B cell (primary cell): ENCODE measurements at regions not wholly inside any gene's neighbourhood (a gene's known extent, or its start where the extent isn't known, plus 50 kb on each side); places are given as distances from the start of the nearest gene placed in this dataset.

Experiments
- EZH2 ChIP-seq: IDR thresholded peaks from 2 replicates; pipeline ENCODE4 v1.6.1; 2012; ENCODE audit warnings: borderline replicate concordance, low read depth, mild to moderate bottlenecking, moderate library complexity, low read length; ENCODE audit not compliant: insufficient read depth, poor library complexity, severe bottlenecking
- TF ChIP-seq, protein P1 (sequence below): fragments of 200-600 bp; IDR thresholded peaks from one replicate; pipeline ENCODE4 v1.8.0; 2022; ENCODE audit warnings: antibody characterized with exemption, mild to moderate bottlenecking

DNA sequence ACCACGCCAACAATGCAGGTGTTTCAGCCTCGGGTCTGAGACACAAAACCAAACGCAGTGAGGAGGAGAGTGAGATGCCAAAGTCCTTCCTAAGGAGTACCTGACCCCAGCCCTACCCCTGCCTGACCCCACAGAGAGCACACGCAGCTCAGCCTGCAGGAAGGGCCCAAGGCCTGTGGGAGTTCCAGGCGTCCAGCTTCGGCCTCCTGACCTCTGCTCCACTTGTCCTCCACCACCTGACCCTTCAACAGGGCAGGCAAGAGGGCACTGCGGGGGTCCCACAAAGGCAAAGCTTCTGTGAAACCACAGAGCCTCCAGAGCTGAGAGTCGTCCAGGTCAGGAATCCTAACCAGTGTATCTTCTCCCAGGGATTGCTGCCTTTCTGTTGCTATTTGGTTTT lies 122.0 kb upstream of the PPP2R2D start:
- TF ChIP-seq, protein P1, sequence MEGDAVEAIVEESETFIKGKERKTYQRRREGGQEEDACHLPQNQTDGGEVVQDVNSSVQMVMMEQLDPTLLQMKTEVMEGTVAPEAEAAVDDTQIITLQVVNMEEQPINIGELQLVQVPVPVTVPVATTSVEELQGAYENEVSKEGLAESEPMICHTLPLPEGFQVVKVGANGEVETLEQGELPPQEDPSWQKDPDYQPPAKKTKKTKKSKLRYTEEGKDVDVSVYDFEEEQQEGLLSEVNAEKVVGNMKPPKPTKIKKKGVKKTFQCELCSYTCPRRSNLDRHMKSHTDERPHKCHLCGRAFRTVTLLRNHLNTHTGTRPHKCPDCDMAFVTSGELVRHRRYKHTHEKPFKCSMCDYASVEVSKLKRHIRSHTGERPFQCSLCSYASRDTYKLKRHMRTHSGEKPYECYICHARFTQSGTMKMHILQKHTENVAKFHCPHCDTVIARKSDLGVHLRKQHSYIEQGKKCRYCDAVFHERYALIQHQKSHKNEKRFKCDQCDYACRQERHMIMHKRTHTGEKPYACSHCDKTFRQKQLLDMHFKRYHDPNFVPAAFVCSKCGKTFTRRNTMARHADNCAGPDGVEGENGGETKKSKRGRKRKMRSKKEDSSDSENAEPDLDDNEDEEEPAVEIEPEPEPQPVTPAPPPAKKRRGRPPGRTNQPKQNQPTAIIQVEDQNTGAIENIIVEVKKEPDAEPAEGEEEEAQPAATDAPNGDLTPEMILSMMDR, result no peak
- TF ChIP-seq EZH2, result no peak
